H1 (cell line): ENCODE measurements at regions not wholly inside any gene's neighbourhood (a gene's known extent, or its start where the extent isn't known, plus 50 kb on each side); places are given as distances from the start of the nearest gene placed in this dataset.

Experiments
- CHD2 ChIP-seq: IDR thresholded peaks from 2 replicates; pipeline ENCODE4 v1.6.1; 2012; ENCODE audit warnings: low read length, improper control_type of control experiment
- PHF8 ChIP-seq: fragments of 200-600 bp; sonication (generic); conservative IDR thresholded peaks from 2 replicates; pipeline ENCODE4 v1.7.1; 2012; ENCODE audit warnings: low read depth, mild to moderate bottlenecking, inconsistent platforms, low read length, moderate library complexity
- SIX5 ChIP-seq: IDR thresholded peaks from 2 replicates; pipeline ENCODE4 v1.6.1; 2011; ENCODE audit warnings: mild to moderate bottlenecking, low read depth, low read length
- SRF ChIP-seq: IDR thresholded peaks from 2 replicates; pipeline ENCODE4 v1.6.1; 2011; ENCODE audit warnings: mild to moderate bottlenecking, low read depth, low read length, moderate library complexity

- TF ChIP-seq SIX5, result no peak
- TF ChIP-seq CHD2, result no peak
- no peak for TF ChIP-seq PHF8
- no peak for TF ChIP-seq SRF
- TF ChIP-seq, all 59 proteins: peak for 2
These were observed 486.1 kb downstream of the UQCRFS1 start (continued) for GRCh38 chr19:28726533-28727479.
